Heart right ventricle (tissue), 16 donors: ENCODE measurements at regions not wholly inside any gene's neighbourhood (a gene's known extent, or its start where the extent isn't known, plus 50 kb on each side); places are given as distances from the start of the nearest gene placed in this dataset.

Experiments used
- ATAC-seq, 8 donors: fragments of 200-7000 bp; cut with Tn5 transposase; one replicate each; pipeline ENCODE4 v1.9.1; 2020; ENCODE audit warnings: mild to moderate bottlenecking in 8 of 8, moderate library complexity in 8 of 8, moderate number of reproducible peaks in 1 of 8
- DNase-seq, 2 donors: peaks; one replicate each; pipeline ENCODE4 v3.0.0-alpha.2; 2020
- H3K27ac ChIP-seq, 10 donors: fragments of 200-600 bp; sonication (generic) in 2 of 10; one replicate each; pipeline versions ENCODE4 v1.5.0 to v1.8.0; 2020 to 2022; ENCODE audit warnings: mild to moderate bottlenecking in 3 of 10
- H3K27me3 ChIP-seq, 7 donors: fragments of 200-600 bp; one replicate each; pipeline ENCODE4 v1.8.0; 2021 to 2022; ENCODE audit warnings: mild to moderate bottlenecking in 2 of 7
- H3K36me3 ChIP-seq, 9 donors: fragments of 200-600 bp; sonication (generic) in 1 of 9; one replicate each; pipeline versions ENCODE4 v1.5.0 to v1.8.0; 2020 to 2022; ENCODE audit warnings: mild to moderate bottlenecking in 2 of 9
- H3K4me1 ChIP-seq, 9 donors: fragments of 200-600 bp; sonication (generic) in 1 of 9; one replicate each; pipeline versions ENCODE4 v1.5.0 to v1.8.0; 2020 to 2022; ENCODE audit warnings: mild to moderate bottlenecking in 4 of 9
- H3K4me3 ChIP-seq, 10 donors: fragments of 200-600 bp; sonication (generic) in 2 of 10; one replicate each; pipeline versions ENCODE4 v1.5.0 to v1.8.0; 2020 to 2022; ENCODE audit warnings: mild to moderate bottlenecking in 7 of 10, moderate library complexity in 2 of 10
- H3K9me3 ChIP-seq, 11 donors: fragments of 200-600 bp in 10 of 11; sonication (generic) in 2 of 11; one replicate each; pipeline versions ENCODE4 v1.5.0 to v1.8.0; 2013 to 2022; ENCODE audit warnings: mild to moderate bottlenecking in 2 of 11, control low read depth in 1 of 11, moderate library complexity in 1 of 11
- WGBS, 2 donors: extraction: QIAGEN DNeasy Blood & Tissue Kit; methylation state at CpG; one replicate each; pipeline ENCODE4 v1.1.7; 2013; ENCODE audit warnings: inconsistent platforms in 1 of 2; 5-methylcytosine and 5-hydroxymethylcytosine counted together
- intact Hi-C, 10 donors: fragments of 100-400 bp; cut with DNase I; formaldehyde crosslinking; loops; one replicate each; pipeline versions ENCODE4 v1.11.1 to v1.14.2; 2022
- TF ChIP-seq, protein P1 (sequence below), 9 donors: fragments of 200-600 bp; sonication (generic) in 2 of 9; IDR thresholded peaks; one replicate each; pipeline versions ENCODE4 v1.5.0 to v1.8.0; 2021 to 2022; ENCODE audit warnings: antibody characterized with exemption in 9 of 9, mild to moderate bottlenecking in 5 of 9, moderate library complexity in 1 of 9
- donor health status: Arrhythmogenic right ventricular cardiomyopathy.
- donor health status: ischemic (EF 13 %, LVEDD 7.1; RV severe dilation, severe dysfunction).
- donor health status: healthy with polysubstance abuse.
- donor health status: DM: no; HTN: yes; CAD: no.
- donor health status: DM: no; HTN: no; CAD: no.
- donor health status: ischemic (EF 25% LVEDD 6.9; RV normal size, moderate dysfunction).
- donor health status: ischemic (EF 25% LVEDD 5.7; RV mildly dilated, moderate dysfunction).
- donor health status: healthy.
- donor health status: DM: yes; HTN: yes; CAD: no.
- donor health status: Ischemic cardiomyopathy.
- donor health status: ischemic (EF 35%, LVEDD 5.7; RV mildly dilated, moderate dysfunction).
- donor health status: nonischemic (EF 11% LVEDD 7.7; RV severe dilation, severe dysfunction).
- donor health status: DM: yes; HTN: yes; CAD: no.
- donor health status: PGD.
- donor health status: ischemic (EF 29% LVEDD 5.4; RV normal size, mild dysfunction).
- donor health status: nonischemic (EF 23%, LVEDD 6.1; RV moderate dilation, normal function).

DNA sequence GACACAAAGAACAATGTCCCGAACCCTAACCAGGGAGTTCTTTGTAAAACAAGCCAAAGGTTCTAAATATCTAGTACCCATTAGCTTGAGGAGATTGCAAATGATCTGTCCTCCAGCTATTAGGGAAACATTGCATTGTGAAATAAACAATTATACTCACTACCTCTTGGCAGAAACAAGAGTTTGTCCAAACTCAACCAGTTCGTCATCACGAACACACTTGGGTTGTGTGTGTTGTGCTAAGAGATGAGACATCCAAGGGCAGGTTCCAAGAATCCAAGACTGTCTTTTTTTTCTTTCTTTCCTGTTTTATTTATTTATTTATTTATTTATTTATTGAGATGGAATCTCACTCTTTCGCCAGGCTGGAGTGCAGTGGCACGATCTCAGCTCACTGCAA, 793.1 kb upstream of the AUTS2 start:
- Histone ChIP-seq H3K36me3 (no peaks in the 10 kb centered on the region), H3K4me1 (no peaks in the 10 kb centered on the region), H3K4me3 (no peak overlapping the region), H3K27ac (no peak overlapping the region), H3K27me3 (peaks cover 0 to 4% (median 0%) of the 10 kb centered on the region in 7 donors), H3K9me3 (peaks cover 0 to 10% (median 0%) of the 10 kb centered on the region in 11 donors)
- TF ChIP-seq, protein P1, sequence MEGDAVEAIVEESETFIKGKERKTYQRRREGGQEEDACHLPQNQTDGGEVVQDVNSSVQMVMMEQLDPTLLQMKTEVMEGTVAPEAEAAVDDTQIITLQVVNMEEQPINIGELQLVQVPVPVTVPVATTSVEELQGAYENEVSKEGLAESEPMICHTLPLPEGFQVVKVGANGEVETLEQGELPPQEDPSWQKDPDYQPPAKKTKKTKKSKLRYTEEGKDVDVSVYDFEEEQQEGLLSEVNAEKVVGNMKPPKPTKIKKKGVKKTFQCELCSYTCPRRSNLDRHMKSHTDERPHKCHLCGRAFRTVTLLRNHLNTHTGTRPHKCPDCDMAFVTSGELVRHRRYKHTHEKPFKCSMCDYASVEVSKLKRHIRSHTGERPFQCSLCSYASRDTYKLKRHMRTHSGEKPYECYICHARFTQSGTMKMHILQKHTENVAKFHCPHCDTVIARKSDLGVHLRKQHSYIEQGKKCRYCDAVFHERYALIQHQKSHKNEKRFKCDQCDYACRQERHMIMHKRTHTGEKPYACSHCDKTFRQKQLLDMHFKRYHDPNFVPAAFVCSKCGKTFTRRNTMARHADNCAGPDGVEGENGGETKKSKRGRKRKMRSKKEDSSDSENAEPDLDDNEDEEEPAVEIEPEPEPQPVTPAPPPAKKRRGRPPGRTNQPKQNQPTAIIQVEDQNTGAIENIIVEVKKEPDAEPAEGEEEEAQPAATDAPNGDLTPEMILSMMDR (IDR thresholded peaks at IDR 0.05) = no peak
- intact Hi-C loops = no loop called here
- ATAC-seq (no peak), DNase-seq (no peak)
- WGBS, 2 donors = 93 to 96% methylated on average over 5 of the region's 5 CpGs

DNA sequence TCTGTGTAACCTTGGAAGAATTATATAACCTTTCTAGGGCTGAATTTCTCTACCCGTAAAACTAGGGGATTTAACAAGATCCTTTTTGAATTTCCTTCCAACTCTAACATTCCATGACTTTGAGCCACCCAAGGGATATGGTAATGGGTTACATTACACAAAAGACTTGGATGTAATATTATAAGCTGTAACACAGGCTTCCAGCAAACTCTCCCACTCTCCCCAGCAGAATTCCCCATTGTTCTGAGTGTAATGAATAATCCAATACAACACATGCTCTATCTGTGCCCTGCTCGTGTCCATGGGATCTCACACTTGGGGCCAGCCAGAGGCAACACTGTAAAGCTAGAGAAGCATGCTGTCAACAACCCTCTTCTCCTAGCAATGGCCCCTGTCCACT, 790.6 kb upstream of the AUTS2 start:
- Histone ChIP-seq H3K4me3 (no peak overlapping the region), H3K4me1 (no peaks in the 10 kb centered on the region), H3K9me3 (peaks cover 0 to 10% (median 0%) of the 10 kb centered on the region in 11 donors), H3K27ac (no peak overlapping the region), H3K27me3 (peaks cover 0 to 4% (median 0%) of the 10 kb centered on the region in 7 donors), H3K36me3 (no peaks in the 10 kb centered on the region)
- ATAC-seq (peak in 1 of 8 donors; percentile 27), DNase-seq (no peak)
- intact Hi-C loops = no loop called here
- TF ChIP-seq, protein P1 (IDR thresholded peaks at IDR 0.05) = no peak
- 47 to 69% methylated on average over 2 of the region's 2 CpGs for WGBS, 2 donors

DNA sequence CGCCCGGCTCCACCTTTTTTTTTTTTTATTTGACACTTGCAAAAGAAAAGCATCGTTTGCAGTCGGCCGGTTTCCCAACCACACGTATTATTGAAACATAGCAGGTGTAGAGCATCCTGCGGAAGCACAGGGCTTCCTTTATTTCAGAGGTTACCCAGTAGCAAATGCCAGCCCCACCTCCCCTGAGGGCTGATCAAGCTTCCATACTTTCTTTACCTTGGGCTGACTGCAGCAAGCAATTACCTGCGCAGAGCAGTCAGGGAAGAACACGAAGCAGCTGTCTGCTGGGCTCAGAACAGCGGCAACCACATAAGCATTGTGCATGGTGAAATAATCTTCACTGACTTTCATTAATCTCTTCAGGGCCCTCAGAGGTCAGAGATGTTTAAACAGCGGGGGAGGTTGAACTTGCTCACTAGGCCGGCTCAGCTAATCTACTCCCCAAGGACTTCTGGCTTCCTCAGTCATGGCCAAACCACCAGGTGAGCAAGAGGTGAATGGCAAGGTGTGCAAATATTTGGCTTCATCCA, 784.7 kb upstream of the AUTS2 start:
- Histone ChIP-seq H3K36me3 (no peaks in the 10 kb centered on the region), H3K9me3 (peaks cover 0 to under 1% (median 0%) of the 10 kb centered on the region in 11 donors), H3K4me1 (no peaks in the 10 kb centered on the region), H3K4me3 (no peak overlapping the region), H3K27ac (no peak overlapping the region), H3K27me3 (peaks cover 0 to 9% (median 0%) of the 10 kb centered on the region in 7 donors)
- intact Hi-C loops = no loop called here
- no peak for DNase-seq
- no peak for ATAC-seq
- TF ChIP-seq, protein P1 (IDR thresholded peaks at IDR 0.05) = no peak
- 82 to 86% methylated on average over 12 of the region's 12 CpGs for WGBS, 2 donors

DNA sequence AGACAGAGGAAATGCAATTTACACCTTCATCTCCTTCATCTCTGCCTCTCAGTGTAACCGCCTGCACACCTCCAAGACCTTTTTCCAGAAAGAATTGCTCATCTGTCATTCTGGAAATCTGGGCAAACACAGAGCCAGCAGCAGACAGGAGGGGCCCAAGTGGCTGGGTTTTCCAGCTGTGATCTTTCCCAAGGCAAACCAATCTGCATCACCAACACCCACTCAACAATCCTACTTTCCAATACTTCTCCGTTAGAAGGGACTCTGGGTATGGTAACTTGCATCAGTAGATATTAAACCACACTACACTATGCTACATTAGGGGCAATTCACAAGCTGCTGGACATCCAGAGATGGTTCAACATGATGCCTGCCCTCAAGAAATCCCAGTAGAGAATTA, 781.8 kb upstream of the AUTS2 start:
- Histone ChIP-seq H3K27me3 (peaks cover 0 to 17% (median 0%) of the 10 kb centered on the region in 7 donors), H3K9me3 (peaks cover 0 to 5% (median 0%) of the 10 kb centered on the region in 11 donors), H3K27ac (no peak overlapping the region), H3K4me3 (no peak overlapping the region), H3K36me3 (no peaks in the 10 kb centered on the region), H3K4me1 (no peaks in the 10 kb centered on the region)
- ATAC-seq = no peak
- WGBS, 2 donors = 75 to 81% methylated on average over 2 of the region's 2 CpGs
- TF ChIP-seq, protein P1 (IDR thresholded peaks at IDR 0.05) = no peak
- DNase-seq = no peak
- intact Hi-C loops = no loop called here
